Right lobe of liver (tissue), 6 donors: ENCODE measurements at regions not wholly inside any gene's neighbourhood (a gene's known extent, or its start where the extent isn't known, plus 50 kb on each side); places are given as distances from the start of the nearest gene placed in this dataset.

Experiments
- ATAC-seq, 4 donors: fragments of 200-7000 bp; cut with Tn5 transposase; one replicate each; pipeline ENCODE4 v1.9.1; 2020; ENCODE audit warnings: mild to moderate bottlenecking in 4 of 4, moderate library complexity in 4 of 4
- DNase-seq, 3 donors: peaks; one replicate each; pipeline ENCODE4 v3.0.0-alpha.2; 2020
- H3K27ac ChIP-seq, 3 donors: fragments of 200-600 bp; one replicate each; pipeline ENCODE4 v1.8.0; 2022
- H3K27me3 ChIP-seq, 2 donors: fragments of 200-600 bp; one replicate each; pipeline ENCODE4 v1.8.0; 2022
- H3K36me3 ChIP-seq, 4 donors: fragments of 200-600 bp; sonication (generic) in 1 of 4; one replicate each; pipeline versions ENCODE4 v1.5.1 to v1.8.0; 2017 to 2022; ENCODE audit warnings: control low read depth in 1 of 4
- H3K4me1 ChIP-seq, 4 donors: fragments of 200-600 bp; sonication (generic) in 1 of 4; one replicate each; pipeline versions ENCODE4 v1.5.1 to v1.8.0; 2017 to 2022; ENCODE audit warnings: control low read depth in 1 of 4
- H3K4me3 ChIP-seq, 3 donors: fragments of 200-600 bp; one replicate each; pipeline ENCODE4 v1.8.0; 2022
- H3K9me3 ChIP-seq, 4 donors: fragments of 200-600 bp; sonication (generic) in 1 of 4; one replicate each; pipeline versions ENCODE4 v1.5.1 to v1.8.0; 2017 to 2022; ENCODE audit warnings: control low read depth in 1 of 4
- POLR2A ChIP-seq: fragments of 450-650 bp; IDR thresholded peaks from one replicate; pipeline ENCODE4 v1.6.1; 2017; ENCODE audit warnings: antibody characterized with exemption, mild to moderate bottlenecking
- WGBS: methylation state at CpG from one replicate; pipeline ENCODE4 v1.1.6; 2018; ENCODE audit warnings: low coverage, low lambda C conversion rate; ENCODE audit not compliant: insufficient coverage; ENCODE audit errors: missing lambda C conversion rate; 5-methylcytosine and 5-hydroxymethylcytosine counted together
- intact Hi-C, 2 donors: fragments of 100-400 bp; cut with DNase I; formaldehyde crosslinking; loops; one replicate each; pipeline versions ENCODE4 v1.11.2 to v1.14.1; 2022
- TF ChIP-seq, protein P1 (sequence below), 4 donors: fragments of 200-600 bp in 3 of 4; fragments of 450-650 bp in 1 of 4; IDR thresholded peaks; one replicate each; pipeline versions ENCODE4 v1.5.1 to v1.8.0; 2016 to 2022; ENCODE audit warnings: antibody characterized with exemption in 4 of 4, mild to moderate bottlenecking in 2 of 4
- donor health status: DM: no; HTN: yes; CAD: no.
- donor health status: DM: no; HTN: no; CAD: no.
- donor health status: DM: no; HTN: no; CAD: no.
- donor health status: DM: no; HTN: yes; CAD: no.
- donor health status: DM: no; HTN: yes; CAD: no.

DNA sequence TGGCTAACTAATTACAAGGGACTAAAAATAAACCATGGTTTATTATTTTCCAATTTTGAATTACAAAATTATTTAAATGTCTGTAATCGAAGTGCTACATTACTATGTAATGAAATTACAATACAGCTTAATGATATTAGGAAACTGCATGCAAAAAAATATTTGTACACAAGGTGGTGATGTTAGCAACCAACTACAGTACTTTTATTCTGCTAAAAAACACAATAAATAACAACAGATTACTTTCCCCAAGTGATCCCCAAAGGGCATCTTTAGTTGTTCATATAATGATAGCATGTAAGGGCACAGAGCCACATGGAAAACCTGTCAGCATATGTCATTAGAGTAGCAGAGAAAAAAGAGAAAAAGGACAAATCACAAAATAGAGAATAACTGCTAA is 147.5 kb upstream of the SOX2 start:
- TF ChIP-seq, protein P1, sequence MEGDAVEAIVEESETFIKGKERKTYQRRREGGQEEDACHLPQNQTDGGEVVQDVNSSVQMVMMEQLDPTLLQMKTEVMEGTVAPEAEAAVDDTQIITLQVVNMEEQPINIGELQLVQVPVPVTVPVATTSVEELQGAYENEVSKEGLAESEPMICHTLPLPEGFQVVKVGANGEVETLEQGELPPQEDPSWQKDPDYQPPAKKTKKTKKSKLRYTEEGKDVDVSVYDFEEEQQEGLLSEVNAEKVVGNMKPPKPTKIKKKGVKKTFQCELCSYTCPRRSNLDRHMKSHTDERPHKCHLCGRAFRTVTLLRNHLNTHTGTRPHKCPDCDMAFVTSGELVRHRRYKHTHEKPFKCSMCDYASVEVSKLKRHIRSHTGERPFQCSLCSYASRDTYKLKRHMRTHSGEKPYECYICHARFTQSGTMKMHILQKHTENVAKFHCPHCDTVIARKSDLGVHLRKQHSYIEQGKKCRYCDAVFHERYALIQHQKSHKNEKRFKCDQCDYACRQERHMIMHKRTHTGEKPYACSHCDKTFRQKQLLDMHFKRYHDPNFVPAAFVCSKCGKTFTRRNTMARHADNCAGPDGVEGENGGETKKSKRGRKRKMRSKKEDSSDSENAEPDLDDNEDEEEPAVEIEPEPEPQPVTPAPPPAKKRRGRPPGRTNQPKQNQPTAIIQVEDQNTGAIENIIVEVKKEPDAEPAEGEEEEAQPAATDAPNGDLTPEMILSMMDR (IDR thresholded peaks at IDR 0.05): no peak
- no peak for TF ChIP-seq POLR2A
- no peaks in the 10 kb centered on the region for H3K4me1 ChIP-seq
- intact Hi-C loops: no loop called here
- no peak for ATAC-seq
- no peaks in the 10 kb centered on the region for H3K36me3 ChIP-seq
- H3K4me3 ChIP-seq: no peak overlapping the region
- no peak for DNase-seq
- H3K27ac ChIP-seq: no peak overlapping the region
- WGBS: 25% methylated on average over 1 of the region's 1 CpG
- no peaks in the 10 kb centered on the region for H3K27me3 ChIP-seq
- H3K9me3 ChIP-seq: no peaks in the 10 kb centered on the region

DNA sequence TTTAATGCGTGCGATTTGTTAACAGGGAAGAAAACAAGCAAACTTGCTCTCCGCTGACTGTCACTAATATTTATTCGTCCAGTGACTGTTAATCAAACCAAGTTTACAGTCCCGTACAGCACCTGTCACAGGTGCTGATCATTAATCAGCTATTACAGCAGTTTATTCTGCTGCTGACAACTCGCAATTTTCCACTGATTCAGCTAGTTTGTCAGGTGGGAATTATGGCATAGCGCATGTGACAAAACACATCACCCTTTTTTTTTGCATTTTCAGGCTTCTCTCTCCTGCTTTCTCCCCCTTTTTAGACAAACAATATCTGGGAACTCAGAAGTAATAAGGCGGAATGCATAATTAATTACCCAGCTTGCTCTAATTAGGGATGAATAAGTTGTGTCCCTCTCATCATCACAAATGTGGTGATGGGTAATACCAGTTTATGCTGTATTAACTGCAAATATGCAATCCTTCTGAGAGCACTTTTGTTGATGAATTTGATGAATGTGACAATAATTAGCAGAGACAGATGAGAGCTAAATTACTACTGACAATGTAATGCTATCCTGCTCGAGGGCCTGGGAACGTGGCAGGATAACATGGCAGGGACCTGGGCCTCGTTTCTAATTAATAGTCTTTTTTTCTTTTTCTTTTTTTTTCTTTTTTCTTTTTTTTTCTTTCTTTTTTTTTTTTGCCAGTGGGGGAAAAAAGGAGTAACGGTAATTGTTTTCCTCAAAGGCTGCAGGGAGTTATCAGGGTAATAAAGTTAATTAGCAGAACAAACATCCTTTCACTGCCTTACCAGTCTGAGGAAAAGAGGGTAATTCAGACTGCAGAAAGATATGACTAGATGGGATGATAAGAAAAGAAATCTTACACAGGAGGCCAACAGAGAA is 150.3 kb upstream of the SOX2 start:
- DNase-seq: no peak

DNA sequence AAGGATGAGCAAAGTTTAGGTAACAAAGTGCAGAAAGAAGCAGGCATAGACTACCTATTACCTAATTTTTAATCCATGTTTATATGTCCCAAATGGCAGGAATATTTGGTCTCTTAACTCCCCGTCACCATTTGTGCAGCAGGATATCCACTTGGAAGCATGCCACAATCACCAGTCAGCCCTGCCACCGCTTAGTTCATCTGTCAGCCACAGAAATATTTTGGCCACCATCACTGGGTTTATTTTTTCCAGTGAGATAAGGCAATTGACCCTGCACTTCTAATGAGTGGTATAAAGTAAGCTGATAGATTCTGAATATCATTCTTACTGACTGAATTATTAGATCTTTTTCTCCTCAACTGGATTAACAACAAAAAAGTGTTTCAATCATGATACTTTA is 152.9 kb upstream of the SOX2 start:
- TF ChIP-seq POLR2A: no peak
- TF ChIP-seq, protein P1 (IDR thresholded peaks at IDR 0.05): no peak
- ATAC-seq (no peak), DNase-seq (no peak)
- Histone ChIP-seq H3K36me3 (no peaks in the 10 kb centered on the region), H3K4me3 (no peak overlapping the region), H3K27ac (no peak overlapping the region), H3K9me3 (no peaks in the 10 kb centered on the region), H3K27me3 (no peaks in the 10 kb centered on the region), H3K4me1 (no peaks in the 10 kb centered on the region)
- intact Hi-C loops: no loop called here
- 59% methylated on average over 2 of the region's 2 CpGs for WGBS

More for the DNA sequence above, 150.3 kb upstream of the SOX2 start:
- H3K9me3 ChIP-seq: no peaks in the 10 kb centered on the region
- no peak overlapping the region for H3K4me3 ChIP-seq
- ATAC-seq: no peak
- H3K27ac ChIP-seq: no peak overlapping the region
- WGBS: 43% methylated on average over 11 of the region's 12 CpGs
- intact Hi-C loops: no loop called here
- no peaks in the 10 kb centered on the region for H3K4me1 ChIP-seq
- no peaks in the 10 kb centered on the region for H3K36me3 ChIP-seq
- no peak for TF ChIP-seq POLR2A
- TF ChIP-seq, protein P1 (IDR thresholded peaks at IDR 0.05): no peak
- no peaks in the 10 kb centered on the region for H3K27me3 ChIP-seq

DNA sequence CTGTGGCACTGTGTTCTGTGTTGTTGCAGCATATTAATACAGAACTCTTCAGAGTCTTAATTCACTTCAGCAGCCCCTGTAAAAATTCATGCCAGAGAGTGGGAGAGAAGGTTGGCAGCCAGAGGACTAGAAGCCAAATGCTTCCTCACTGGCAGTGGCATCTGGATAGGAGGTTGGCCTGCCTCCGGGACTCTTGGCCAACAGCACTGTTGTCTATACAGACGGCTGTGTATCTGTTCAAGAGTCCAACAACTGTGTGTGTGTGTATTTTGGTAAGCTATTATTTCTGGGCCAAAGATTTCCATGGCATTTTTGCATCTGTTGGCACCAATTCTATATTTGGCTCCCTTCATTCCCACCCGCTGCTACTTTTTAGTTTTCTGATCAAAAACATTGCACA is 156.0 kb upstream of the SOX2 start:
- Histone ChIP-seq H3K4me1 (no peaks in the 10 kb centered on the region), H3K4me3 (no peak overlapping the region), H3K9me3 (no peaks in the 10 kb centered on the region), H3K27ac (no peak overlapping the region), H3K27me3 (no peaks in the 10 kb centered on the region), H3K36me3 (no peaks in the 10 kb centered on the region)
- 41% methylated on average over 3 of the region's 3 CpGs for whole genome bisulfite sequencing
- TF ChIP-seq POLR2A: no peak
- TF ChIP-seq, protein P1 (IDR thresholded peaks at IDR 0.05): no peak
- ATAC-seq (peak in 3 of 4 donors; percentile 50 to 97 (median 78)), DNase-seq (peak; percentile 37 to 72 (median 45))
- intact Hi-C loops: no loop called here
